Progenitor cell of endocrine pancreas (in vitro differentiated cells): ENCODE measurements at regions not wholly inside any gene's neighbourhood (a gene's known extent, or its start where the extent isn't known, plus 50 kb on each side); places are given as distances from the start of the nearest gene placed in this dataset.

ENCODE experiments used
- DNase-seq: peaks from one replicate; pipeline ENCODE4 v3.0.0; 2021; ENCODE audit warnings: low spot score; ENCODE audit not compliant: unreplicated experiment
- H3K27ac Mint-ChIP-seq: 2 replicates; pipeline ENCODE4 v1.8.0; 2021; ENCODE audit warnings: mild to moderate bottlenecking, moderate library complexity, mixed read lengths
- H3K27me3 Mint-ChIP-seq: 2 replicates; pipeline ENCODE4 v1.8.0; 2021; ENCODE audit warnings: mixed read lengths
- H3K36me3 Mint-ChIP-seq: 2 replicates; pipeline ENCODE4 v1.8.0; 2022; ENCODE audit warnings: mixed read lengths; ENCODE audit not compliant: insufficient read depth
- H3K4me1 Mint-ChIP-seq: 2 replicates; pipeline ENCODE4 v1.8.0; 2021; ENCODE audit warnings: low read depth, mixed read lengths
- H3K4me3 Mint-ChIP-seq: 2 replicates; pipeline ENCODE4 v1.8.0; 2021; ENCODE audit warnings: low read depth, mild to moderate bottlenecking, moderate library complexity, mixed read lengths
- H3K9me3 Mint-ChIP-seq: 2 replicates; pipeline ENCODE4 v1.8.0; 2021; ENCODE audit warnings: low read depth, mixed read lengths
- TF ChIP-seq, protein P1 (sequence below): fragments of 200-600 bp; sonication (generic); IDR thresholded peaks from one replicate; pipeline ENCODE4 v1.5.0; 2021; ENCODE audit warnings: antibody characterized with exemption, mild to moderate bottlenecking; ENCODE audit not compliant: unreplicated experiment

DNA sequence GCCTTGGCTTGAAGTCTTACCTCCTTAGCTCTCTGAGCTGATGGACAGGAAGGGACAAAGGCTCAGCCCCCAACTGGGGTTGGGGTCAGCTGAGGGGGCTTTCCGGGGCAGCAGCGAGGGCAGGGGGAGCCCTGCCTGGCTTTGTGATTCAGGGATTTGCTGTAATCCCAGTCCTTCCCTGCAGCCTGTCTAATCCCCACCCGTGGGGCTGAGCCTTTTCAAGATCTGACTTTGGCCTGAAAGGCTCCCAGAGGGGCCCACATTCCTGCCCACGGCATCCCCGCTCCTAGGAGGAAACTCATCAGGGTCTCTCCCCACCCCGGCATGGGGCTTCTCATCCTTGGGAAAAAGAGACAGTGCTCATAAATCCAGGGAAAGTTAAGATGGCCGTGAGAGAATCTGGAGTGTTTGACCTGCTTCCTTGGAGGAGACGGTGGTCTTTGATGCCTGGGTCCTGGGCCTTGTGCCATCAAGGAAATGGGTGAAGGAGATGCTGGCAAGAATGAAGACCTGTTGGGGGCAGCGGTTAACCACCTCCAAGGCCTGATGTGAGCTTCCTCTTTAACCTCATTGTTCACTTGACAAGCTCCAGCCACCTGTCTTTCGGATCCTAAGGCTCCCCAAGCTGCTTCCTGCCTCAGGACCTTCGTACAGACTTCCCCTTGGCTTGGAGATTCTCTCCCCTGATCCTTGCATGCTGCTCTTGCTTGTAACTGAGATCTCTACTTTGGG, 83.1 kb upstream of the WNT4 start:
- Mint-ChIP-seq H3K4me3 (no peak overlapping the region), H3K9me3 (no peaks in the 10 kb centered on the region), H3K27ac (no peak overlapping the region), H3K36me3 (no peaks in the 10 kb centered on the region), H3K4me1 (no peaks in the 10 kb centered on the region), H3K27me3 (peaks cover 51% of the 10 kb centered on the region)
- TF ChIP-seq, protein P1, sequence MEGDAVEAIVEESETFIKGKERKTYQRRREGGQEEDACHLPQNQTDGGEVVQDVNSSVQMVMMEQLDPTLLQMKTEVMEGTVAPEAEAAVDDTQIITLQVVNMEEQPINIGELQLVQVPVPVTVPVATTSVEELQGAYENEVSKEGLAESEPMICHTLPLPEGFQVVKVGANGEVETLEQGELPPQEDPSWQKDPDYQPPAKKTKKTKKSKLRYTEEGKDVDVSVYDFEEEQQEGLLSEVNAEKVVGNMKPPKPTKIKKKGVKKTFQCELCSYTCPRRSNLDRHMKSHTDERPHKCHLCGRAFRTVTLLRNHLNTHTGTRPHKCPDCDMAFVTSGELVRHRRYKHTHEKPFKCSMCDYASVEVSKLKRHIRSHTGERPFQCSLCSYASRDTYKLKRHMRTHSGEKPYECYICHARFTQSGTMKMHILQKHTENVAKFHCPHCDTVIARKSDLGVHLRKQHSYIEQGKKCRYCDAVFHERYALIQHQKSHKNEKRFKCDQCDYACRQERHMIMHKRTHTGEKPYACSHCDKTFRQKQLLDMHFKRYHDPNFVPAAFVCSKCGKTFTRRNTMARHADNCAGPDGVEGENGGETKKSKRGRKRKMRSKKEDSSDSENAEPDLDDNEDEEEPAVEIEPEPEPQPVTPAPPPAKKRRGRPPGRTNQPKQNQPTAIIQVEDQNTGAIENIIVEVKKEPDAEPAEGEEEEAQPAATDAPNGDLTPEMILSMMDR, result no peak
- no peak for DNase-seq

DNA sequence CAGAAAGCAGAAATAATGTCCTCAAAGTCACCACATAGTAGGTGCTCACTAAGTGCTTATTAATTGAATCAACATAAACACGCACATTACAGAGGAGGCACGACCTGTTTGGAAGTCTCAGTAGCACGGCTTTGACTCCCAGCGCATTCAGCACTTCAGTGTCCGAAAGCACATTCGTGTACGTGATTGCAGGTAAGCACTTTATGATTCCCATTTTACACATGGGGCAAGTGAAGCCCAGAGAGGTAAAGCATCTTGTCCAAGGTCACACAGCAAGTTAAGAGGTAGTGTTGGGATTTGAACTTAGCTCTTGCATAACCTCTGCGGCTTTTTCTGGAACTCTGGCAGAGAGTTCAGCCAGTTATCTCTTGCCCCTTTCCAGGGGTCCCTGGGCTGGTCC, 85.2 kb upstream of the WNT4 start:
- Mint-ChIP-seq H3K36me3 (no peaks in the 10 kb centered on the region), H3K4me1 (no peaks in the 10 kb centered on the region), H3K4me3 (no peak overlapping the region), H3K27me3 (peaks cover 45% of the 10 kb centered on the region), H3K27ac (no peak overlapping the region), H3K9me3 (no peaks in the 10 kb centered on the region)
- DNase-seq, result no peak
- TF ChIP-seq, protein P1, result no peak

DNA sequence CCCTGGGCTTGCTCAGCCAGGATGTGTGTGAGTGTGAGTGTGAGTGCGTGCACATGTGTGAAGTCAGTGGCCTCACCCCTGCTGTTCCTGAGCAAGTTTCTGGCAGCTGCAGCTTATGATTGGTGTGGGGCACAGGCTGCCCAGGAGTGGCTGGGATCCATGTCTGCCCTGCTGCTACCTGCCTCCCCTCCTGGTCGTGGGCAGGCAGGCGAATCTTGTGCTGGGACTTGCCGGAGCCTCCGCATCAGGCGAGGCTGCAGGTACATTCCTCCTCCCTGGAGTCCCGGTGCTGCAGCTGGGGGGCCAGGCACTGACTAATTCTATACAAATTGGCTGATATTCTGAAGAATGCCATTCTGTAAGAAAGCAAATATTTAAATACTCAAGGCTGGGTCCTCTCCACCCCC, 85.6 kb upstream of the WNT4 start:
- no peak for DNase-seq
- Mint-ChIP-seq H3K4me3 (no peak overlapping the region), H3K27me3 (peaks cover 43% of the 10 kb centered on the region), H3K36me3 (no peaks in the 10 kb centered on the region), H3K9me3 (no peaks in the 10 kb centered on the region), H3K27ac (no peak overlapping the region), H3K4me1 (no peaks in the 10 kb centered on the region)
- TF ChIP-seq, protein P1, result no peak

DNA sequence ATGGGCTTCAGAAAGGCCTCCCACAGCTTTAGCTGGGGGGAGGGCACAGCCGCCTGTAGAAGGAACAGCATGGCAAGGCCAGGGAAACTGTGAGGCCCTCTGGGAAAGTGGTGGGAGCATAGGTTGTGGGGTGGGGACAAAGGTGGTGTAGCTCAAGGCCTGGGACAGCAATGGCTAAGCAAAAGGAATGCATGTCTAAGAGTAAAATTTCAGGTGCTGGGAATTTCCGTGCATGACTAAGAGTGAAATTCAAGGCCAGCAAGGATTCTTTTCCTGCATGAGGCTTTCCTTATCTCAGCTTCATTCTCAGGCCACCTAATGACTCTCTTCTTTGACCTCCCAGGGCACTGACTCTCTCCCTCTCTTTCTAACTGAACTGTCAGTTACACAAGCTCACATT, 86.5 kb upstream of the WNT4 start:
- TF ChIP-seq, protein P1, result no peak
- peaks cover 42% of the 10 kb centered on the region for H3K27me3 Mint-ChIP-seq
- H3K9me3 Mint-ChIP-seq, result no peaks in the 10 kb centered on the region
- H3K36me3 Mint-ChIP-seq, result no peaks in the 10 kb centered on the region
- H3K27ac Mint-ChIP-seq, result no peak overlapping the region
- H3K4me3 Mint-ChIP-seq, result no peak overlapping the region
- no peaks in the 10 kb centered on the region for H3K4me1 Mint-ChIP-seq
- no peak for DNase-seq

DNA sequence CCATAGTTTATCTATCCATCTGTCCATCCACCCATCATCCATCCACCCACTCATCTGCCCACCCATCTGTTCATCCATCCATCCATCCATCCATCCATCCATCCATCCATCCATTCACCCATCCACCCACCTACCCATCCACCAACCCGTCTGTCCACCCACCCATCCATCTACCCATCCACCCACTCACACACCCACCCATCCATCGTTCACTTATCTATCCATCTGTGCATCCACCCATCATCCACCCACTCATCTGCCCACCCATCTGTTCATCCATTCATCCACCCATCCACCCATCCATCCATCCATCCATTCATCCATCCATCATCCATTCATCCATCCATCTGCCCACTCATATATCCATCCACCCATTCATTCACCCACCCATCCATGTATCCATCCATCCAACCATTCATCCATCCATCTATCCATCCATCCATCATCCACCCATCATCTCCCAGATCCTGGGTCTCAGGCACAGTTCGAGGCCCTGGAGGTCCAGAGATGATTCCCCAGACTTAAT, 88.2 kb upstream of the WNT4 start:
- TF ChIP-seq, protein P1, result no peak
- no peaks in the 10 kb centered on the region for H3K9me3 Mint-ChIP-seq
- peaks cover 46% of the 10 kb centered on the region for H3K27me3 Mint-ChIP-seq
- H3K4me3 Mint-ChIP-seq, result no peak overlapping the region
- H3K36me3 Mint-ChIP-seq, result no peaks in the 10 kb centered on the region
- H3K4me1 Mint-ChIP-seq, result no peaks in the 10 kb centered on the region
- no peak overlapping the region for H3K27ac Mint-ChIP-seq
- no peak for DNase-seq
